ENCODE measurements at regions not wholly inside any gene's neighbourhood (a gene's known extent, or its start where the extent isn't known, plus 50 kb on each side); places are given as distances from the start of the nearest gene placed in this dataset.

- Histone ChIP-seq H3K27me3 (replicated peaks; ENCODE audit: insufficient read depth, low read depth, low read length, poor library complexity) (no peaks in the 10 kb centered on the region), H3K4me1 (ENCODE audit: insufficient read depth, low read length, poor library complexity, severe bottlenecking) (peaks cover 21% of the 10 kb centered on the region), H3K36me3 (ENCODE audit: insufficient read depth, low read length, poor library complexity, severe bottlenecking) (no peaks in the 10 kb centered on the region), H3K27ac (ENCODE audit: low read depth, low read length, poor library complexity, severe bottlenecking) (no peak overlapping the region), H3K4me3 (ENCODE audit: low read depth, low read length, poor library complexity, severe bottlenecking) (no peak overlapping the region), H3K9me3 (ENCODE audit: low read depth, low read length, poor library complexity, severe bottlenecking) (no peaks in the 10 kb centered on the region)
- TF ChIP-seq EZH2 (IDR thresholded peaks at IDR 0.05; ENCODE audit: borderline replicate concordance, low read depth, low read length, poor library complexity, severe bottlenecking), result no peak
- TF ChIP-seq, protein P1, sequence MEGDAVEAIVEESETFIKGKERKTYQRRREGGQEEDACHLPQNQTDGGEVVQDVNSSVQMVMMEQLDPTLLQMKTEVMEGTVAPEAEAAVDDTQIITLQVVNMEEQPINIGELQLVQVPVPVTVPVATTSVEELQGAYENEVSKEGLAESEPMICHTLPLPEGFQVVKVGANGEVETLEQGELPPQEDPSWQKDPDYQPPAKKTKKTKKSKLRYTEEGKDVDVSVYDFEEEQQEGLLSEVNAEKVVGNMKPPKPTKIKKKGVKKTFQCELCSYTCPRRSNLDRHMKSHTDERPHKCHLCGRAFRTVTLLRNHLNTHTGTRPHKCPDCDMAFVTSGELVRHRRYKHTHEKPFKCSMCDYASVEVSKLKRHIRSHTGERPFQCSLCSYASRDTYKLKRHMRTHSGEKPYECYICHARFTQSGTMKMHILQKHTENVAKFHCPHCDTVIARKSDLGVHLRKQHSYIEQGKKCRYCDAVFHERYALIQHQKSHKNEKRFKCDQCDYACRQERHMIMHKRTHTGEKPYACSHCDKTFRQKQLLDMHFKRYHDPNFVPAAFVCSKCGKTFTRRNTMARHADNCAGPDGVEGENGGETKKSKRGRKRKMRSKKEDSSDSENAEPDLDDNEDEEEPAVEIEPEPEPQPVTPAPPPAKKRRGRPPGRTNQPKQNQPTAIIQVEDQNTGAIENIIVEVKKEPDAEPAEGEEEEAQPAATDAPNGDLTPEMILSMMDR (conservative IDR thresholded peaks at IDR 0.05; ENCODE audit: low read depth, low read length), result no peak
- CTCF ChIA-PET, result no interaction called here
- no TSS peak for BruUV-seq (replicated peaks)
- intact Hi-C loops (cut with micrococcal nuclease; ENCODE audit: unreplicated experiment), result no loop called here
- POLR2A ChIA-PET (ENCODE audit: low non-redundant PET), result no interaction called here
- DNase-seq (ENCODE audit: low spot score), result no peak
Observed at GRCh38 chr12:46458500-46459102, 86.0 kb upstream of the SLC38A2 start.

DNA sequence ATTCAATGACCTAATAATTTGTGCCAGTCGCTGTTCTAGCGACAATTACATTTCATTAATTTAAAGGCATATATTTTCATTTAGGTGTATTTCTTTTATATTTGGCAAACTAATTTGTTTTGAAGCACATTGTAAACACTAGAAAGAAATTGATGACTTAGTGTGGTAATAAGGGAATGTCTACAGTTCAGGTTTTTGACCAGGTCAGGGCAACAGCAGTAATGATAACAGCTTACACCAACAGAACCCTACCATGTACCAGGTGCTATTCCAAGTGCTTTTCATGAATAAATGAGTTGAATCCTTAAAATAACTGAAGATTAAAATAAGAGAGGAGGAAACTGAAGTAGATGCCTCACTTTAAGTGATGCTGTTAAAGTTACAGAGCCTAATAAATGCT is 85.4 kb upstream of the SLC38A2 start:
- no peaks in the 10 kb centered on the region for H3K27me3 ChIP-seq (replicated peaks; ENCODE audit: insufficient read depth, low read depth, low read length, poor library complexity)
- no peak overlapping the region for H3K4me3 ChIP-seq (ENCODE audit: low read depth, low read length, poor library complexity, severe bottlenecking)
- intact Hi-C loops (cut with micrococcal nuclease; ENCODE audit: unreplicated experiment), result no loop called here
- no peaks in the 10 kb centered on the region for H3K9me3 ChIP-seq (ENCODE audit: low read depth, low read length, poor library complexity, severe bottlenecking)
- H3K27ac ChIP-seq (ENCODE audit: low read depth, low read length, poor library complexity, severe bottlenecking), result no peak overlapping the region
- POLR2A ChIA-PET (ENCODE audit: low non-redundant PET), result no interaction called here
- CTCF ChIA-PET, result no interaction called here
- no TSS peak for BruUV-seq (replicated peaks)
- no peak for TF ChIP-seq EZH2 (IDR thresholded peaks at IDR 0.05; ENCODE audit: borderline replicate concordance, low read depth, low read length, poor library complexity, severe bottlenecking)
- TF ChIP-seq, protein P1 (conservative IDR thresholded peaks at IDR 0.05; ENCODE audit: low read depth, low read length), result no peak
- DNase-seq (ENCODE audit: low spot score), result no peak
- H3K36me3 ChIP-seq (ENCODE audit: insufficient read depth, low read length, poor library complexity, severe bottlenecking), result no peaks in the 10 kb centered on the region
- peaks cover 21% of the 10 kb centered on the region for H3K4me1 ChIP-seq (ENCODE audit: insufficient read depth, low read length, poor library complexity, severe bottlenecking)

- Histone ChIP-seq H3K4me3 (ENCODE audit: low read depth, low read length, poor library complexity, severe bottlenecking) (no peak overlapping the region), H3K27ac (ENCODE audit: low read depth, low read length, poor library complexity, severe bottlenecking) (no peak overlapping the region), H3K9me3 (ENCODE audit: low read depth, low read length, poor library complexity, severe bottlenecking) (no peaks in the 10 kb centered on the region), H3K36me3 (ENCODE audit: insufficient read depth, low read length, poor library complexity, severe bottlenecking) (no peaks in the 10 kb centered on the region), H3K4me1 (ENCODE audit: insufficient read depth, low read length, poor library complexity, severe bottlenecking) (peaks cover 33% of the 10 kb centered on the region), H3K27me3 (replicated peaks; ENCODE audit: insufficient read depth, low read depth, low read length, poor library complexity) (no peaks in the 10 kb centered on the region)
- intact Hi-C loops (cut with micrococcal nuclease; ENCODE audit: unreplicated experiment), result no loop called here
- BruUV-seq (replicated peaks), result no TSS peak
- DNase-seq (ENCODE audit: low spot score), result peak; percentile 75
- CTCF ChIA-PET, result no interaction called here
- POLR2A ChIA-PET (ENCODE audit: low non-redundant PET), result interaction anchor here (0.5 kb wide), 1 partner anchor 79 kb away, joined by 3 read pairs; no protein-coding TSS in a partner anchor
- TF ChIP-seq, protein P1 (conservative IDR thresholded peaks at IDR 0.05; ENCODE audit: low read depth, low read length), result no peak
- TF ChIP-seq EZH2 (IDR thresholded peaks at IDR 0.05; ENCODE audit: borderline replicate concordance, low read depth, low read length, poor library complexity, severe bottlenecking), result no peak
Observed at GRCh38 chr12:46456356-46457334, 84.1 kb upstream of the SLC38A2 start.
